Activated CD4-positive, CD25-positive, alpha-beta regulatory T cell treated with anti-CD3 and anti-CD28 coated beads, Interleukin-2, amount 50 U/mL, for 24 hours (primary cell): ENCODE measurements at regions not wholly inside any gene's neighbourhood (a gene's known extent, or its start where the extent isn't known, plus 50 kb on each side); places are given as distances from the start of the nearest gene placed in this dataset.

Experiments used
- ATAC-seq, 2 donors: fragments of 150-1000 bp; cut with Tn5 transposase; one replicate each; pipeline ENCODE4 v1.10.0; 2021; ENCODE audit warnings: mild to moderate bottlenecking in 1 of 2, moderate library complexity in 1 of 2

DNA sequence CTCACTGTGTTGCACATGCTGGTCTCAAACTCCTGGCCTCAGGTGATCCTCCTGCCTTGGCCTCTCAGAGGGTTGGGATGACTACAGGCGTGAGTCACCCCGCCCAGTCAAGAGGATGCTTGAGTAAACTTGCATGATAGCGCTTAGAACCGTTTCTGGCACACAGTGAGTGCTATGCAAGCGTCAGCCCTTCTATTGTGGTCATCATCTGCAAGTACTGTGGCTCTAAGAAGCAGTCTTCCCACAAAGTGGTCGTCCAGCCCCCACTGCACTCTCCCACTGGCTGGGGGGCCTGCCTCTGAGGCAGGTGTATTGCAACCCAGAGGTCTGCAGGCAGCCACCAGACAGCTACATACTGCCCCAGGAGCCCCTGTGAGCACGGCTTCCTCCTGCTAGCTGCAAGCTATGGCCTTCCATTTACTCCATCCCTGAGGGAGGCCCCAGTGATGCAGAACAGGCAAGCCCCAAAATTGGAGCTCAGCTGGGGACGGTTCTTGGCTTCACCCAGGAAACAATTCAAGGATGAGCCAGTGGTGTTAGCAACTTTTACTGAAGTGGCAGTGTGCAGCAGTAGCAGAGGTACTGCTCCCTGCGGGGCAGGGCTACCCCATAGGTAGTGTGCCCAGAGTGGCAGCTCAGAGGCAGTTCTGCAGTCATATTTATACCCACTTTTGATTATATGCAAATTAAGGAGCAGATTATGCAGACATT lies 95.4 kb downstream of the LSM3 start:
- ATAC-seq, result no peak

DNA sequence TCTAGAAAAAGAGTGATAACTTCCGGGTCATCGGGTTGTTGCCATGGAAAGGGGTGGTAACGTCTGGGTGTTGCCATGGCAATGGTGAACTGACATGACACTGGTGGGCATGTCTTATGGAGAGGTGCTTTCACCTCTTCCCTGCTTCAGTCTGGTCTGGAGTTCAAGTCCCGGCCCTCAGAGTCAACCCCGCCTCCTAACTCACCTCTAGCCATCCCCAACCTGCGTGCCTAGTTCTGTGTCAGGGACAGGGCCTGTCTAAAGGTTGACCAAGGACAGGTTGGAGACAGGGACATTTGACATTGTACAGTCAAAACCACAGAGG lies 96.0 kb downstream of the LSM3 start:
- ATAC-seq, result no peak

GRCh38 chr3:14274999-14275961 lies 96.7 kb downstream of the LSM3 start:
- ATAC-seq, result no peak

GRCh38 chr3:14275962-14276909 lies 97.6 kb downstream of the LSM3 start:
- ATAC-seq, result no peak

DNA sequence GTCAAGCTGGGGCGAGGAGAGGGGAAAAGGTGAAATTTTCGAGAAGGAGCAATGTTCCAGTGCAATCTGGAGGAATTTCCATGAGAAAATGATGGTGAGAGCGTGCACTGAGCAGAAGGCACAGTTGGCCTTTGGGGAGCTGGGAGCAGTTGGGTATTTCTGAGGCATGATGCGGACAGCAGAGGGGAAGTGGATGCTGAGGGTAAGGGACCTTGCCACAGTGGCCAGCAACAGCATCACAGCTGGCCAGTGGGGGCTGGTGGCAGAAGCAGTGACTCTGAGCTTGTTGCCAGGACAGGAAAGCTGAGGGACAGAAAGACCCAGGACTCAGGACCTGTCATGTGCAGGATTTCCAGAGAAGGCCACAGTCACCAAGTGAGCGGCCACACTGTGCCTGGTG lies 98.9 kb downstream of the LSM3 start:
- ATAC-seq, result no peak

DNA sequence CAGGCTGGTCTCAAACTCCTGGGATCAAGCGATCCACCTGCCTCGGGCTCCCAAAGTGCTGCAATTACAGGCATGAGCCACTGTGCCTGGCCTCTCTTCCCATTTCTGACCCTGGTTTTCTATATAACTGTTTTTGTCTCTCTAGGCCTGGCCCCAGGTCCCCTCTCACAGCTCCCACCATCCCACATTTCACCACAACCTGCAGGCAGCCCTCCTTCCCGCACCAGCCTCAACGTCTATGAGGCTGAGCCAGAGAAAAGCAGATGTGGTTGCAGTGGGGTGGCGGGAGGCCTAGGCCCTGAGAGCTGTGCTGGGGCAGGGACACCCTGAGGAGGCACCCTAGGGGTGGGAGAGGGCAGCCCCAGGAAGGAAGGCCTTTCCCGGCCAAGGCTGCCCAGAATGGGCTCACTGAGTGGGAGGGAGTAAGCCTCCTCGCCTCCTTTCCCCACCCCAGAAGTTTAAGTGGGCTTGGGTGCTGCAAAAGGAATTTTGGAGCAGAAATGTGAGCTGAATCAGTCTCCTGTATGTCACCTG lies 99.7 kb downstream of the LSM3 start:
- no peak for ATAC-seq

- ATAC-seq, result no peak
Observed at GRCh38 chr3:14278799-14279625, 100.4 kb downstream of the LSM3 start.

GRCh38 chr3:14279626-14280061 lies 101.0 kb downstream of the LSM3 start:
- ATAC-seq, result no peak

- no peak for ATAC-seq
Observed at GRCh38 chr3:14280326-14280725, 101.7 kb downstream of the LSM3 start.

- no peak for ATAC-seq
Observed at GRCh38 chr3:14281053-14281452, 102.4 kb downstream of the LSM3 start.

DNA sequence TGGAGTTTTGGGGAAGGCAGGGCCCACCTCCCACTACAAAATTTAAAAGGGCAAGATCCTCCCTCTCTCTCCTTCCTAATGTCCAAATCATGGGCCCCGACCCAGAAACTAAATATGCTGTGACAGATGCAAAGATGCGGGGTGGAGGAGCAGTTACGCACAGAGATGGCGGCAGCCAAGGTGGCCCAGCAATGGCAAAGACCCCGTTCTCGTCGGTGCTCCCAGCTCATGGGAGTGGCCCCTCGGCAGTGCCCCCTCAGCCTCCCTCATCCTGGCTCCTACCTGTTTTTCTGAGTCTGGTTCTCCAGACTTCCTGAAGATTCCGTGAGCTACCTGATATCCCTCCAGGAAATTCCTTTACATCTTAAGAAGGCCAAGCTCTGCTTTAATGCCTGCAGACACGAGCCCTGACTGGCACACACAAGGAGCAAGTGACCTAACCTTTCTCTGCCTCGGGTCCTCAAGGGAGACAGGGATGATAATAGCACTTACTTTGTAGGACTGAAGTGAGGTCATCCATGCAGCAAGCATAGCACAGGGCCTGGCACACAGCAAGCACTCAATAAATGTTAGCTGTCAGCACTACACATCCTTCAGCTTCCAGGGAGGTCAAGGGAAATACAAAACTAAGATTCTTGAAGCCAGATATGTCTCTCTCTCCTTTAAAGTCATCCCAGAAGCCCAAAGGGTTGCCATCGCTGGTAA lies 103.5 kb downstream of the LSM3 start:
- ATAC-seq, result no peak

DNA sequence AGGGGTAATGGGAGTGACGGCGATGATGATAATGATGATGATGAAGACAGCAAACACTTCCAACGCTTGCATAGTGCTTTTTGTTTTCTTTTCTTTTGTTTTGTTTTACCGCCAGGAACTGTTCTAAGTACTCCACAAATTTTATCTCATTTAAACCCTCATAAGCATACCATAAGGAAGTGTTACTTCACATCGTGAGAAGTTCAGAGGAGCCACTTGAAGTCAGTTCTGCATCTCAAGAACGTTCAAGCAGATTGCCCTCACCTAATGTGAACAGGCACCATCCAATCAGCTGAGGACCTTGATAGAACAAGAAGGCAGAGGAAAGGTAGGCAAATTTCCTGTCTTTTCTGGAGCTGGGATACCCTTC lies 104.1 kb downstream of the LSM3 start:
- ATAC-seq, result no peak

- no peak for ATAC-seq
Observed at GRCh38 chr3:14283092-14283812, 104.6 kb downstream of the LSM3 start.

- ATAC-seq, result no peak
Observed at GRCh38 chr3:14283813-14284438, 105.3 kb downstream of the LSM3 start.

DNA sequence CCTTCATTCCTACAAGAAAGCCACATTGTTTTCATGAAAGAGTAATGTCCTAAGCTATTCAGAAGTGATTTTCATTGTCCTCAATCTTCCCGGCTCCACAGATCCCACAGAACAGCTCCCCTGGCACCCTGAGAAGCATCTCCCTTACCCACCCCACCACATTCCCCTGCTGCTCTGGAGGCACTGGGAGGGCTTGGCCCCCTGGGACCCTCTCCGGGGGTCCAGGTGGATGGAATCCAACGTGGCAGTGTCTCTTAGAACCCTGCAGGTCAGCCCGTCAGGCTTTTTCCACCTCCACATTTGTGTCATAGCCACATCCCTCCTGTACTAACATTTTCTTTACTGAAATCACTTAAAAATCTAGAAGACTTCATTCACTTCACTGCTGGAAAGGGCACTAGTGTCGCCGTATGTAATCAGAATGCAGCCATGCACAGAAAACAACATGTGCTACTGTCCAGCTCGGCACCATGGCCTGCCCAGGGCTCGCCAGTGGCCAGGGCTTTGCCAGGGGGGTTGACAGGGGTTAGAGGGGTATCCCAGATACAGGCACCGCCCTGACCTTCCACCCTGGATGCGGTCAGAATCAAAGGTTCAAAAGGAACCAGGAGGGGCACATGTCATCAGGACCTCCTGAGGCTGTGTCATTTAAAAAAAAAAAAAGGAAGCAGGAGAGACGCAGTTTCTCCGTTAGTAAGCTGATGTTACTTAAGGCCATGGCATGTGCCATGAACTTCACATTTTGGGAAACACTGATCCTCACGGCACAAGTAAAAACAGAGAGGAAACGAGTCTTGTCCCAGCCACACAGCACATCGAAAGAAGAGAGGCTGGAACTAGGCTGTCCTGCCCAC lies 106.3 kb downstream of the LSM3 start:
- no peak for ATAC-seq

GRCh38 chr3:14285548-14285925 lies 106.9 kb downstream of the LSM3 start:
- ATAC-seq, result no peak

- ATAC-seq, result no peak
Observed at GRCh38 chr3:14286887-14287500, 108.4 kb downstream of the LSM3 start.

DNA sequence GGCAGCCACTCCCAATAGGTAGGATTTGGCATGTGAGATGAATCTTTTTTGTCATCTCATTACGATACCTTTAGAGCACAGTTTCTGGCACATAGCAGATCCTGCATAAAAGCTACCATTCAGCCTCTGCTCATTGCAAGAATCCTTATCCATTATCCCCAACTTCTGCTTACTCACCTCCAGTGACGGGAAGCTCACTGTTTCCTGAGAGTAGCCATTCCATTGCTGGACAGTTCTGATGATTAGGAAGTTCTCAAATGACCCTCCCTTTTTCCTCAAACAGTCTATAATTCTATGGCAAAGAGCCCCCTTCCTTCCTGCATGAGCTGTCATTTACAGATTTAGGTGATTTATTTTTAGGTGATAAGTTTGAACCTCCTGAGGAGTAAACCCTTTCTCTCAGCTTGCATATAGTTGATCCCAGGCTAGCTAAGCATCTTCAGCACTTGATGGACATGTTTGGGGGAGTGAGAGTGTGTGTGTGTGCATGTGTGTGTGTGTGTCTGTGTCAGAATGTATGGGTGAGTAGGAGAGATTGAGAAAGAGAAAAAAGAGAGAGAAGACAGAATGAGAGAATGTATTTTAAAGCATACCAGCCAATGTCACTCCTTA lies 109.7 kb downstream of the LSM3 start:
- no peak for ATAC-seq
